ENCODE measurements at regions not wholly inside any gene's neighbourhood (a gene's known extent, or its start where the extent isn't known, plus 50 kb on each side); places are given as distances from the start of the nearest gene placed in this dataset.

- Histone ChIP-seq H3K36me3 (no peaks in the 10 kb centered on the region), H3K9me3 (no peaks in the 10 kb centered on the region), H3K27ac (no peak overlapping the region), H3K4me3 (no peak overlapping the region), H3K4me1 (no peaks in the 10 kb centered on the region), H3K27me3 (no peaks in the 10 kb centered on the region)
- no peak for TF ChIP-seq POLR2A (IDR thresholded peaks at IDR 0.05)
- TF ChIP-seq, protein P1, sequence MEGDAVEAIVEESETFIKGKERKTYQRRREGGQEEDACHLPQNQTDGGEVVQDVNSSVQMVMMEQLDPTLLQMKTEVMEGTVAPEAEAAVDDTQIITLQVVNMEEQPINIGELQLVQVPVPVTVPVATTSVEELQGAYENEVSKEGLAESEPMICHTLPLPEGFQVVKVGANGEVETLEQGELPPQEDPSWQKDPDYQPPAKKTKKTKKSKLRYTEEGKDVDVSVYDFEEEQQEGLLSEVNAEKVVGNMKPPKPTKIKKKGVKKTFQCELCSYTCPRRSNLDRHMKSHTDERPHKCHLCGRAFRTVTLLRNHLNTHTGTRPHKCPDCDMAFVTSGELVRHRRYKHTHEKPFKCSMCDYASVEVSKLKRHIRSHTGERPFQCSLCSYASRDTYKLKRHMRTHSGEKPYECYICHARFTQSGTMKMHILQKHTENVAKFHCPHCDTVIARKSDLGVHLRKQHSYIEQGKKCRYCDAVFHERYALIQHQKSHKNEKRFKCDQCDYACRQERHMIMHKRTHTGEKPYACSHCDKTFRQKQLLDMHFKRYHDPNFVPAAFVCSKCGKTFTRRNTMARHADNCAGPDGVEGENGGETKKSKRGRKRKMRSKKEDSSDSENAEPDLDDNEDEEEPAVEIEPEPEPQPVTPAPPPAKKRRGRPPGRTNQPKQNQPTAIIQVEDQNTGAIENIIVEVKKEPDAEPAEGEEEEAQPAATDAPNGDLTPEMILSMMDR (IDR thresholded peaks at IDR 0.05): no peak
- no peak for DNase-seq
- intact Hi-C loops (cut with DNase I): no loop called here
- ATAC-seq: no peak
- WGBS (ENCODE audit: insufficient coverage, low coverage, low lambda C conversion rate, missing lambda C conversion rate): 53% methylated on average over 5 of the region's 5 CpGs
These were observed 70.3 kb upstream of the CD83 start for GRCh38 chr6:14047151-14047740.

DNA sequence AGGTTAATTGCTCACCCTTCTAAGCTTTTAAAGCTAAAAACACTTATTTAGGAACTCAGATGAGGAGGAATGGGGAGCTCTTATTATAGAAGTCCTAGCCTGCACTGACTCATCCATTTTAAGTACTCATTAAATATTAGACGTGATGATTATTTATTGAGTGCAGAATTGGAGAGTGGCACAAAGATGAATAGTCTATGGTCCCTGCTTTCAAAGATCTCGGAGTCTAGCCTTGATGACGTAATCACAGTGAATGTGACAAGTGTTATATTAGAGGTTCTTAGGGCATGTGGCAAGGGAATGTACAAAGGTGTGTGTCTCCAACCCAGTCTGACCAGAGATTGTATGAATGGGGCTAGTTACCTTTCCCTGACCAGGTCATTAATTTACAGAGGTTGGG lies 68.7 kb upstream of the CD83 start:
- H3K27me3 ChIP-seq: no peaks in the 10 kb centered on the region
- ATAC-seq (no peak), DNase-seq (no peak)
- H3K27ac ChIP-seq: no peak overlapping the region
- no peak for TF ChIP-seq POLR2A (IDR thresholded peaks at IDR 0.05)
- TF ChIP-seq, protein P1 (IDR thresholded peaks at IDR 0.05): no peak
- no peaks in the 10 kb centered on the region for H3K9me3 ChIP-seq
- no peaks in the 10 kb centered on the region for H3K36me3 ChIP-seq
- H3K4me1 ChIP-seq: no peaks in the 10 kb centered on the region
- no peak overlapping the region for H3K4me3 ChIP-seq
- 58% methylated on average over 3 of the region's 3 CpGs for WGBS (ENCODE audit: insufficient coverage, low coverage, low lambda C conversion rate, missing lambda C conversion rate)
- intact Hi-C loops (cut with DNase I): no loop called here

GRCh38 chr6:14051355-14051754 lies 66.2 kb upstream of the CD83 start:
- no peaks in the 10 kb centered on the region for H3K4me1 ChIP-seq
- intact Hi-C loops (cut with DNase I): loop anchor here in 1 of 2 donors (10.0 kb wide), 1 partner anchor 137 kb away; no protein-coding TSS in a partner anchor
- DNase-seq (no peak), ATAC-seq (no peak)
- WGBS (ENCODE audit: insufficient coverage, low coverage, low lambda C conversion rate, missing lambda C conversion rate): 64% methylated on average over 2 of the region's 2 CpGs
- H3K27me3 ChIP-seq: no peaks in the 10 kb centered on the region
- no peaks in the 10 kb centered on the region for H3K9me3 ChIP-seq
- no peaks in the 10 kb centered on the region for H3K36me3 ChIP-seq
- no peak overlapping the region for H3K4me3 ChIP-seq
- no peak overlapping the region for H3K27ac ChIP-seq
- TF ChIP-seq, protein P1 (IDR thresholded peaks at IDR 0.05): no peak
- no peak for TF ChIP-seq POLR2A (IDR thresholded peaks at IDR 0.05)

DNA sequence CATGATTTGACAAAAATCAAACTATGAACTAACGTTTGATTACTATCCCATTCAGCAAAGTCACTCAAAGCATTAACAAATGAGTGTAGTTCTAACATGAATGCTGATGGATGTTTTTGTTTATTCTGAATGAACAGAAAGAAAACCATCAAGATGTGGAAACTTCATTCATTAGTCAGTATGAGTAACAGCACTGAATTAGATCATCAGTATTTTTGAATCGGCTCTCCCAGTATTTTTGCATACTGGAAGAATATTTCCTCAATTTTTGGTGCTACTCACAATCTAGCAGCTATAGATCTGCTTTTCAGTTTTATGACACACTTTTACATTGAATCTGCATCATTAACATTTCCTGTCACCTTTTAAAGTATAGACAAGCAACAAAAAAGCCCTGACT lies 63.8 kb upstream of the CD83 start:
- ATAC-seq (no peak), DNase-seq (no peak)
- Histone ChIP-seq H3K27ac (no peak overlapping the region), H3K27me3 (no peaks in the 10 kb centered on the region), H3K36me3 (no peaks in the 10 kb centered on the region), H3K4me1 (no peaks in the 10 kb centered on the region), H3K9me3 (no peaks in the 10 kb centered on the region), H3K4me3 (no peak overlapping the region)
- no peak for TF ChIP-seq POLR2A (IDR thresholded peaks at IDR 0.05)
- TF ChIP-seq, protein P1 (IDR thresholded peaks at IDR 0.05): no peak
- intact Hi-C loops (cut with DNase I): loop anchor here in 1 of 2 donors (10.0 kb wide), 1 partner anchor 139 kb away; no protein-coding TSS in a partner anchor
- 82% methylated on average over 2 of the region's 2 CpGs for WGBS (ENCODE audit: insufficient coverage, low coverage, low lambda C conversion rate, missing lambda C conversion rate)
